H9 (cell line): ENCODE measurements at regions not wholly inside any gene's neighbourhood (a gene's known extent, or its start where the extent isn't known, plus 50 kb on each side); places are given as distances from the start of the nearest gene placed in this dataset.

Experiments used
- DNase-seq: peaks from one replicate; pipeline ENCODE4 v3.0.0-alpha.2; 2017
- H2AFZ ChIP-seq: one replicate; pipeline ENCODE4 v1.6.1; 2013; ENCODE audit warnings: mild to moderate bottlenecking, low read length, control low read depth, moderate library complexity
- H2AK5ac ChIP-seq: 2 replicates; pipeline ENCODE4 v1.6.1; 2013; ENCODE audit warnings: low read length, control low read depth, mixed read lengths; ENCODE audit not compliant: insufficient read length
- H2BK120ac ChIP-seq: one replicate; pipeline ENCODE4 v1.6.1; 2013; ENCODE audit warnings: low read depth, mild to moderate bottlenecking, low read length, control low read depth, inconsistent platforms; ENCODE audit not compliant: poor library complexity, severe bottlenecking
- H2BK12ac ChIP-seq: 2 replicates; pipeline ENCODE4 v1.6.1; 2013; ENCODE audit warnings: low read length, control low read depth, mixed read lengths, low read depth; ENCODE audit not compliant: insufficient read length
- H2BK15ac ChIP-seq: 2 replicates; pipeline ENCODE4 v1.6.1; 2013; ENCODE audit warnings: low read depth, low read length, control low read depth
- H2BK20ac ChIP-seq: one replicate; pipeline ENCODE4 v1.6.1; 2013; ENCODE audit warnings: low read depth, mild to moderate bottlenecking, low read length, control low read depth, inconsistent platforms; ENCODE audit not compliant: poor library complexity, severe bottlenecking
- H2BK5ac ChIP-seq: 2 replicates; pipeline ENCODE4 v1.6.1; 2013; ENCODE audit warnings: low read length, control low read depth, mixed read lengths; ENCODE audit not compliant: insufficient read length
- H3K14ac ChIP-seq: 2 replicates; pipeline ENCODE4 v1.6.1; 2013; ENCODE audit warnings: low read length, control low read depth; ENCODE audit not compliant: insufficient read depth
- H3K18ac ChIP-seq: 2 replicates; pipeline ENCODE4 v1.6.1; 2013; ENCODE audit warnings: low read depth, mild to moderate bottlenecking, mixed read lengths, low read length, control low read depth; ENCODE audit not compliant: insufficient read length
- H3K23ac ChIP-seq: 2 replicates; pipeline ENCODE4 v1.6.1; 2013; ENCODE audit warnings: low read length, control low read depth, mixed read lengths, low read depth; ENCODE audit not compliant: insufficient read length
- H3K23me2 ChIP-seq: 2 replicates; pipeline ENCODE4 v1.6.1; 2013; ENCODE audit warnings: low read depth, mild to moderate bottlenecking, mixed read lengths, low read length, control low read depth; ENCODE audit not compliant: insufficient read length, poor library complexity, severe bottlenecking
- H3K27ac ChIP-seq: 2 replicates; pipeline ENCODE4 v1.5.1; 2013; ENCODE audit warnings: low read length, control low read depth, mixed read lengths, low read depth; ENCODE audit not compliant: insufficient read length
- H3K27me3 ChIP-seq: 2 replicates; pipeline ENCODE4 v1.6.1; 2013; ENCODE audit warnings: low read length, control low read depth, inconsistent platforms; ENCODE audit not compliant: insufficient read depth
- H3K4ac ChIP-seq: 2 replicates; pipeline ENCODE4 v1.6.1; 2013; ENCODE audit warnings: low read depth, mild to moderate bottlenecking, control low read depth, inconsistent platforms, low read length, moderate library complexity
- H3K4me1 ChIP-seq: 2 replicates; pipeline ENCODE4 v1.6.1; 2013; ENCODE audit warnings: low read length, control low read depth, inconsistent platforms; ENCODE audit not compliant: insufficient read depth
- H3K4me2 ChIP-seq: 2 replicates; pipeline ENCODE4 v1.6.1; 2013; ENCODE audit warnings: low read length, control low read depth, mixed read lengths; ENCODE audit not compliant: insufficient read length, insufficient read depth
- H3K56ac ChIP-seq: 2 replicates; pipeline ENCODE4 v1.6.1; 2013; ENCODE audit warnings: low read depth, mild to moderate bottlenecking, mixed read lengths, low read length, control low read depth; ENCODE audit not compliant: insufficient read length
- H3K79me1 ChIP-seq: 2 replicates; pipeline ENCODE4 v1.6.1; 2013; ENCODE audit warnings: low read depth, mild to moderate bottlenecking, moderate library complexity, low read length, control low read depth, inconsistent platforms; ENCODE audit not compliant: insufficient read depth, poor library complexity, severe bottlenecking
- H3K79me2 ChIP-seq: 2 replicates; pipeline ENCODE4 v1.6.1; 2013; ENCODE audit warnings: low read length, control low read depth, inconsistent platforms; ENCODE audit not compliant: insufficient read depth
- H3K9ac ChIP-seq: 2 replicates; pipeline ENCODE4 v1.6.1; 2013; ENCODE audit warnings: low read length, control low read depth, mixed read lengths; ENCODE audit not compliant: insufficient read length; ENCODE audit errors: extremely low read depth
- H3K9me3 ChIP-seq: one replicate; pipeline ENCODE4 v1.6.1; 2013; ENCODE audit warnings: low read depth, low read length, inconsistent platforms; ENCODE audit not compliant: control insufficient read depth
- H3T11ph ChIP-seq: one replicate; pipeline ENCODE4 v1.6.1; 2013; ENCODE audit warnings: mild to moderate bottlenecking, low read length, control low read depth, inconsistent platforms
- H4K20me1 ChIP-seq: one replicate; pipeline ENCODE4 v1.6.1; 2013; ENCODE audit not compliant: control insufficient read depth, insufficient read length, insufficient read depth
- H4K5ac ChIP-seq: 2 replicates; pipeline ENCODE4 v1.6.1; 2013; ENCODE audit warnings: low read depth, mild to moderate bottlenecking, mixed read lengths, low read length, control low read depth; ENCODE audit not compliant: insufficient read length
- H4K8ac ChIP-seq: replicated peaks from 2 replicates; pipeline ENCODE4 v1.6.1; 2013; ENCODE audit warnings: low read length, control low read depth, mixed read lengths, low read depth; ENCODE audit not compliant: insufficient read length
- H4K91ac ChIP-seq: 2 replicates; pipeline ENCODE4 v1.6.1; 2013; ENCODE audit warnings: low read depth, mild to moderate bottlenecking, moderate library complexity, mixed read lengths, low read length, control low read depth; ENCODE audit not compliant: insufficient read length
- H3K27ac Mint-ChIP-seq, 3 experiments: 2 replicates in 2 of 3; 3 replicates in 1 of 3; pipeline ENCODE4 v1.8.0; 2020 to 2021; ENCODE audit warnings: mixed read lengths in 3 of 3, mild to moderate bottlenecking in 1 of 3, moderate library complexity in 1 of 3
- H3K27me3 Mint-ChIP-seq: 2 replicates; pipeline ENCODE4 v1.8.0; 2021; ENCODE audit warnings: low read depth, mild to moderate bottlenecking, moderate library complexity, mixed read lengths
- H3K36me3 Mint-ChIP-seq, 3 experiments: 2 replicates in 2 of 3; 3 replicates in 1 of 3; pipeline ENCODE4 v1.8.0; 2020 to 2021; ENCODE audit warnings: low read depth in 3 of 3, mixed read lengths in 3 of 3; ENCODE audit not compliant: insufficient read depth in 1 of 3
- H3K4me1 Mint-ChIP-seq, 2 experiments: 2 replicates each; pipeline ENCODE4 v1.8.0; 2020; ENCODE audit warnings: mixed read lengths in 2 of 2
- H3K4me3 Mint-ChIP-seq, 2 experiments: 2 replicates in 1 of 2; 3 replicates in 1 of 2; pipeline ENCODE4 v1.8.0; 2020 to 2021; ENCODE audit warnings: mild to moderate bottlenecking in 2 of 2, mixed read lengths in 2 of 2, moderate library complexity in 1 of 2
- H3K9me3 Mint-ChIP-seq, 2 experiments: 2 replicates in 1 of 2; 3 replicates in 1 of 2; pipeline ENCODE4 v1.8.0; 2020; ENCODE audit warnings: mild to moderate bottlenecking in 2 of 2, mixed read lengths in 2 of 2, moderate library complexity in 1 of 2
- WGBS: extraction: QIAGEN DNeasy Blood & Tissue Kit; methylation state at CpG from one replicate; pipeline ENCODE4 v1.1.7; 2013; ENCODE audit warnings: missing lambda C conversion rate, low lambda C conversion rate, mixed read lengths; ENCODE audit not compliant: insufficient read length; ENCODE audit errors: extremely low coverage; 5-methylcytosine and 5-hydroxymethylcytosine counted together
- TF ChIP-seq, protein P1 (sequence below): fragments of 200-600 bp; sonication (generic); conservative IDR thresholded peaks from 3 replicates; pipeline ENCODE4 v1.8.0; 2021; ENCODE audit warnings: antibody characterized with exemption, mild to moderate bottlenecking

DNA sequence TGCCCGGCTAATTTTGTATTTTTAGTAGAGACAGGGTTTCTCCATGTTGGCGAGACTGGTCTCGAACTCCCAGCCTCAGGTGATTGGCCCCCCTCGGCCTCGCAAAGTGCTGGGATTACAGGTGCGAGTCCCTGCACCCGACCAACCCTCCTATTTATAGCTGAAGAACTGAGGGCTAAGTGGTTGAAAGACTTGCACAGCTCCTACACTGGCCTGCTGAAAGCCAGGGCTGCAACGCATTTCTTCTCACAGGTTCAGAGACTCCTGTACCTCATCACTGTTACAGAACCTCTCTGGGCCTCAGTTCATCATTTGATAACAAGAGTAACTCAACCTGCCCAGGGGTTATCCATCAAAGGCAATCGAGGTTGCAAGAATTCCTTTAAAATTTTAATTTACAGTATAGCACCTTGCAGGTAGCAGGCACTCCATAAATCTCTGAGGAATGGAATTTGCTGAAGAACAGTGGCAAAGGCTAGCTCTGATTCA, 626.5 kb upstream of the TBL1XR1 start:
- Histone ChIP-seq H3K4me1 (no peaks in the 10 kb centered on the region), H4K91ac (no peak overlapping the region), H2BK12ac (no peak overlapping the region), H2BK20ac (no peak overlapping the region), H3K14ac (no peak overlapping the region), H2AK5ac (no peak overlapping the region), H2BK5ac (no peak overlapping the region), H3K18ac (no peak overlapping the region), H3K27ac (no peak overlapping the region), H3K9me3 (no peaks in the 10 kb centered on the region), H3K9ac (no peak overlapping the region), H3T11ph (no peak overlapping the region), H4K20me1 (no peaks in the 10 kb centered on the region), H3K79me2 (no peaks in the 10 kb centered on the region), H2AFZ (no peak overlapping the region), H3K56ac (no peak overlapping the region), H3K79me1 (no peaks in the 10 kb centered on the region), H4K8ac (no peak overlapping the region), H2BK120ac (no peak overlapping the region), H3K4me2 (no peak overlapping the region), H3K23ac (no peak overlapping the region), H3K27me3 (no peaks in the 10 kb centered on the region), H2BK15ac (no peak overlapping the region), H4K5ac (no peak overlapping the region), H3K23me2 (no peaks in the 10 kb centered on the region), H3K4ac (no peak overlapping the region)
- H3K4me3 Mint-ChIP-seq = no peak overlapping the region
- WGBS = no CpG with 5 or more reads among the region's 9 CpGs
- H3K4me1 Mint-ChIP-seq = peaks cover 12% of the 10 kb centered on the region in 2 experiments
- no peaks in the 10 kb centered on the region for H3K9me3 Mint-ChIP-seq
- H3K27ac Mint-ChIP-seq = no peak overlapping the region
- no peaks in the 10 kb centered on the region for H3K27me3 Mint-ChIP-seq
- TF ChIP-seq, protein P1, sequence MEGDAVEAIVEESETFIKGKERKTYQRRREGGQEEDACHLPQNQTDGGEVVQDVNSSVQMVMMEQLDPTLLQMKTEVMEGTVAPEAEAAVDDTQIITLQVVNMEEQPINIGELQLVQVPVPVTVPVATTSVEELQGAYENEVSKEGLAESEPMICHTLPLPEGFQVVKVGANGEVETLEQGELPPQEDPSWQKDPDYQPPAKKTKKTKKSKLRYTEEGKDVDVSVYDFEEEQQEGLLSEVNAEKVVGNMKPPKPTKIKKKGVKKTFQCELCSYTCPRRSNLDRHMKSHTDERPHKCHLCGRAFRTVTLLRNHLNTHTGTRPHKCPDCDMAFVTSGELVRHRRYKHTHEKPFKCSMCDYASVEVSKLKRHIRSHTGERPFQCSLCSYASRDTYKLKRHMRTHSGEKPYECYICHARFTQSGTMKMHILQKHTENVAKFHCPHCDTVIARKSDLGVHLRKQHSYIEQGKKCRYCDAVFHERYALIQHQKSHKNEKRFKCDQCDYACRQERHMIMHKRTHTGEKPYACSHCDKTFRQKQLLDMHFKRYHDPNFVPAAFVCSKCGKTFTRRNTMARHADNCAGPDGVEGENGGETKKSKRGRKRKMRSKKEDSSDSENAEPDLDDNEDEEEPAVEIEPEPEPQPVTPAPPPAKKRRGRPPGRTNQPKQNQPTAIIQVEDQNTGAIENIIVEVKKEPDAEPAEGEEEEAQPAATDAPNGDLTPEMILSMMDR = no peak
- no peak for DNase-seq
- H3K36me3 Mint-ChIP-seq = no peaks in the 10 kb centered on the region
